Panc1 (cell line): ENCODE measurements at regions not wholly inside any gene's neighbourhood (a gene's known extent, or its start where the extent isn't known, plus 50 kb on each side); places are given as distances from the start of the nearest gene placed in this dataset.

Experiments used
- ATAC-seq: fragments of 200-7000 bp; cut with Tn5 transposase; 2 replicates; pipeline ENCODE4 v1.9.1; 2020; ENCODE audit warnings: mild to moderate bottlenecking, moderate library complexity
- BruUV-seq: library from RNA; stranded (reverse); fragments of 400-500 nt; replicated peaks from 2 replicates; lab custom pipeline; 2021; lab: Mats Ljungman, UMichigan
- CTCF ChIA-PET: fragments of 300-600 bp; sonication (Branson Sonifier 250); formaldehyde crosslinking; loops from one replicate; lab custom pipeline; 2022; ENCODE audit warnings: antibody characterized with exemption; lab: Charles Lee
- POLR2A ChIA-PET: fragments of 300-600 bp; sonication (Branson Sonifier 250); formaldehyde crosslinking; loops from one replicate; lab custom pipeline; 2022; ENCODE audit warnings: antibody characterized with exemption; lab: Charles Lee
- DNase-seq: peaks from one replicate; pipeline ENCODE4 v3.0.0-alpha.2; 2010; ENCODE audit warnings: low read depth, low spot score
- H3K27ac ChIP-seq: 2 replicates; pipeline ENCODE4 v1.5.1; 2011; ENCODE audit warnings: mild to moderate bottlenecking, low read length, inconsistent platforms
- H3K27me3 ChIP-seq: fragments of 200-500 bp; sonication (Bioruptor generic); 2 replicates; pipeline ENCODE4 v1.6.0; 2014; ENCODE audit warnings: low read length, inconsistent platforms; ENCODE audit not compliant: control insufficient read depth, insufficient read depth
- H3K36me3 ChIP-seq: fragments of 200-500 bp; sonication (Bioruptor generic); 2 replicates; pipeline ENCODE4 v1.5.1; 2014; ENCODE audit warnings: inconsistent platforms, mild to moderate bottlenecking, low read length, moderate library complexity; ENCODE audit not compliant: control insufficient read depth, insufficient read depth
- H3K4me1 ChIP-seq: 2 replicates; pipeline ENCODE4 v1.5.1; 2011; ENCODE audit warnings: inconsistent platforms, mild to moderate bottlenecking, low read length, moderate library complexity; ENCODE audit not compliant: control insufficient read depth, insufficient read depth
- H3K4me3 ChIP-seq, 2 experiments: 2 replicates each; pipeline ENCODE4 v1.5.1; 2011 to 2012; ENCODE audit warnings: low read depth in 2 of 2, low read length in 2 of 2, mild to moderate bottlenecking in 2 of 2, inconsistent platforms in 1 of 2, moderate library complexity in 1 of 2
- H3K9me3 ChIP-seq: fragments of 200-500 bp; sonication (Bioruptor generic); 2 replicates; pipeline ENCODE4 v1.5.1; 2014; ENCODE audit warnings: low read depth, mild to moderate bottlenecking, inconsistent platforms, low read length, moderate library complexity; ENCODE audit not compliant: control insufficient read depth, insufficient read depth
- POLR2AphosphoS5 ChIP-seq: IDR thresholded peaks from 2 replicates; pipeline ENCODE4 v1.6.1; 2012; ENCODE audit warnings: mild to moderate bottlenecking, low read depth, low read length, moderate library complexity
- SIN3A ChIP-seq: IDR thresholded peaks from 2 replicates; pipeline ENCODE4 v1.6.1; 2012; ENCODE audit warnings: low read depth, mild to moderate bottlenecking, low read length, moderate library complexity, borderline replicate concordance; ENCODE audit not compliant: insufficient read depth
- TCF7L2 ChIP-seq: IDR thresholded peaks from 2 replicates; pipeline ENCODE4 v1.6.1; 2011; ENCODE audit warnings: mild to moderate bottlenecking, low read depth, low read length, inconsistent platforms
- in situ Hi-C: cut with HindIII; loops from 2 replicates; pipeline ENCODE4 v1.10.0; 2016; ENCODE audit warnings: low sequenced_read_pairs, low pct_unique_long_range_greater_than_20kb
- intact Hi-C: fragments of 100-400 bp; cut with micrococcal nuclease; formaldehyde crosslinking; loops from one replicate; pipeline ENCODE4 v1.10.0; 2022; ENCODE audit not compliant: unreplicated experiment
- TF ChIP-seq, protein P1 (sequence below), 2 experiments: IDR thresholded peaks; 2 replicates each; pipeline ENCODE4 v1.6.1; 2011 to 2012; ENCODE audit warnings: low read depth in 2 of 2, control low read depth in 1 of 2, low read length in 1 of 2, mild to moderate bottlenecking in 1 of 2, moderate library complexity in 1 of 2; ENCODE audit not compliant: insufficient read depth in 1 of 2
- TF ChIP-seq, protein P2 (sequence below): fragments of 450-650 bp; IDR thresholded peaks from 2 replicates; pipeline ENCODE4 v1.5.1; 2017; ENCODE audit warnings: mild to moderate bottlenecking

DNA sequence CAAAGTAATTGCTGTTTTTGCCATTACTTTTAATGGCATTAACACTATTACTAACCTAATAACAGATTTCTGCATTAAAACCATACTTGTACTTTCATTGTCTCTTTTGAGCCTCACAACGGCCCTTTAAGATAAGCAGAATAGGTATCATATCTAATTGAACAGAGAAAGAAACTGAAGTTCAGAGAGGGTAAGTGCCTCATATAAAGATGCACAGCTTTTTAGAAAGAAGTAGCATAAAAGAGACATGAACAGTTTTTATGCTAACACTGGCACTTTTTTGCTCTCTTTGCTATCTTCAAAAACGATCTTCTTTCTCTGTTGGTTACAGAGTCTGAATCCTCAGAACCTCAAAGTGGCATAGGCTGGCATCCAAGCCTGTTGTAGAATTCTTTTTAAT, 102.9 kb upstream of the OR5AK2 start:
- no TSS peak for BruUV-seq
- Histone ChIP-seq H3K36me3 (no peaks in the 10 kb centered on the region), H3K4me1 (no peaks in the 10 kb centered on the region), H3K4me3 (no peak overlapping the region), H3K9me3 (no peaks in the 10 kb centered on the region), H3K27ac (no peak overlapping the region), H3K27me3 (no peaks in the 10 kb centered on the region)
- intact Hi-C loops: no loop called here
- ChIA-PET POLR2A (no interaction called here), CTCF (no interaction called here)
- no peak for ATAC-seq
- DNase-seq: no peak
- in situ Hi-C loops: no loop called here
- TF ChIP-seq, protein P1, sequence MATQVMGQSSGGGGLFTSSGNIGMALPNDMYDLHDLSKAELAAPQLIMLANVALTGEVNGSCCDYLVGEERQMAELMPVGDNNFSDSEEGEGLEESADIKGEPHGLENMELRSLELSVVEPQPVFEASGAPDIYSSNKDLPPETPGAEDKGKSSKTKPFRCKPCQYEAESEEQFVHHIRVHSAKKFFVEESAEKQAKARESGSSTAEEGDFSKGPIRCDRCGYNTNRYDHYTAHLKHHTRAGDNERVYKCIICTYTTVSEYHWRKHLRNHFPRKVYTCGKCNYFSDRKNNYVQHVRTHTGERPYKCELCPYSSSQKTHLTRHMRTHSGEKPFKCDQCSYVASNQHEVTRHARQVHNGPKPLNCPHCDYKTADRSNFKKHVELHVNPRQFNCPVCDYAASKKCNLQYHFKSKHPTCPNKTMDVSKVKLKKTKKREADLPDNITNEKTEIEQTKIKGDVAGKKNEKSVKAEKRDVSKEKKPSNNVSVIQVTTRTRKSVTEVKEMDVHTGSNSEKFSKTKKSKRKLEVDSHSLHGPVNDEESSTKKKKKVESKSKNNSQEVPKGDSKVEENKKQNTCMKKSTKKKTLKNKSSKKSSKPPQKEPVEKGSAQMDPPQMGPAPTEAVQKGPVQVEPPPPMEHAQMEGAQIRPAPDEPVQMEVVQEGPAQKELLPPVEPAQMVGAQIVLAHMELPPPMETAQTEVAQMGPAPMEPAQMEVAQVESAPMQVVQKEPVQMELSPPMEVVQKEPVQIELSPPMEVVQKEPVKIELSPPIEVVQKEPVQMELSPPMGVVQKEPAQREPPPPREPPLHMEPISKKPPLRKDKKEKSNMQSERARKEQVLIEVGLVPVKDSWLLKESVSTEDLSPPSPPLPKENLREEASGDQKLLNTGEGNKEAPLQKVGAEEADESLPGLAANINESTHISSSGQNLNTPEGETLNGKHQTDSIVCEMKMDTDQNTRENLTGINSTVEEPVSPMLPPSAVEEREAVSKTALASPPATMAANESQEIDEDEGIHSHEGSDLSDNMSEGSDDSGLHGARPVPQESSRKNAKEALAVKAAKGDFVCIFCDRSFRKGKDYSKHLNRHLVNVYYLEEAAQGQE (IDR thresholded peaks at IDR 0.05; ENCODE audit: insufficient read depth in 1 of 2, low read depth in 2 of 2, low read length in 1 of 2): no peak
- no peak for TF ChIP-seq SIN3A
- TF ChIP-seq, protein P2, sequence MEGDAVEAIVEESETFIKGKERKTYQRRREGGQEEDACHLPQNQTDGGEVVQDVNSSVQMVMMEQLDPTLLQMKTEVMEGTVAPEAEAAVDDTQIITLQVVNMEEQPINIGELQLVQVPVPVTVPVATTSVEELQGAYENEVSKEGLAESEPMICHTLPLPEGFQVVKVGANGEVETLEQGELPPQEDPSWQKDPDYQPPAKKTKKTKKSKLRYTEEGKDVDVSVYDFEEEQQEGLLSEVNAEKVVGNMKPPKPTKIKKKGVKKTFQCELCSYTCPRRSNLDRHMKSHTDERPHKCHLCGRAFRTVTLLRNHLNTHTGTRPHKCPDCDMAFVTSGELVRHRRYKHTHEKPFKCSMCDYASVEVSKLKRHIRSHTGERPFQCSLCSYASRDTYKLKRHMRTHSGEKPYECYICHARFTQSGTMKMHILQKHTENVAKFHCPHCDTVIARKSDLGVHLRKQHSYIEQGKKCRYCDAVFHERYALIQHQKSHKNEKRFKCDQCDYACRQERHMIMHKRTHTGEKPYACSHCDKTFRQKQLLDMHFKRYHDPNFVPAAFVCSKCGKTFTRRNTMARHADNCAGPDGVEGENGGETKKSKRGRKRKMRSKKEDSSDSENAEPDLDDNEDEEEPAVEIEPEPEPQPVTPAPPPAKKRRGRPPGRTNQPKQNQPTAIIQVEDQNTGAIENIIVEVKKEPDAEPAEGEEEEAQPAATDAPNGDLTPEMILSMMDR: no peak
- TF ChIP-seq TCF7L2: no peak
- TF ChIP-seq POLR2AphosphoS5: no peak

DNA sequence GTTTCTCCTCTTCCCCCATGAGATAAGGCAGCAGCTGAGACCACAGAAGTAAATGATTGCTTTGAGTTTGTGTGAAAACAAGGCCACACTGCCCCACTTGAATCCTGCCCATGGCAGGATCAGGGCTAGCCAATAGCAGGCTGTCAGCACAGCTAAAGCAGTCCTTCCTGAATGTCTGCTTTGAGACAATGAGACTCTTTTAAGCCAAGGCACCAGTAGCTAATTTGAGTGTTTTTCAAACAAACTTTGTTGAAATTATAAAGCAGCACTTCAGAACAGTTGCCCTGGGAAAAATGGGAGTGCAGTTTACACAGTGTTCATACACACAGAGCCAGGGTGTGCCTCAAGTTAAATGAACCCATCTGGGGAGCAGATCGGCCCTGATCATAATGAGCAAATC, 103.5 kb upstream of the OR5AK2 start:
- no peak for ATAC-seq
- Histone ChIP-seq H3K27ac (no peak overlapping the region), H3K27me3 (no peaks in the 10 kb centered on the region), H3K4me1 (no peaks in the 10 kb centered on the region), H3K9me3 (no peaks in the 10 kb centered on the region), H3K36me3 (no peaks in the 10 kb centered on the region), H3K4me3 (no peak overlapping the region)
- intact Hi-C loops: no loop called here
- no peak for DNase-seq
- no TSS peak for BruUV-seq
- POLR2A ChIA-PET: no interaction called here
- CTCF ChIA-PET: no interaction called here
- in situ Hi-C loops: no loop called here
- TF ChIP-seq SIN3A (no peak), TCF7L2 (no peak)

DNA sequence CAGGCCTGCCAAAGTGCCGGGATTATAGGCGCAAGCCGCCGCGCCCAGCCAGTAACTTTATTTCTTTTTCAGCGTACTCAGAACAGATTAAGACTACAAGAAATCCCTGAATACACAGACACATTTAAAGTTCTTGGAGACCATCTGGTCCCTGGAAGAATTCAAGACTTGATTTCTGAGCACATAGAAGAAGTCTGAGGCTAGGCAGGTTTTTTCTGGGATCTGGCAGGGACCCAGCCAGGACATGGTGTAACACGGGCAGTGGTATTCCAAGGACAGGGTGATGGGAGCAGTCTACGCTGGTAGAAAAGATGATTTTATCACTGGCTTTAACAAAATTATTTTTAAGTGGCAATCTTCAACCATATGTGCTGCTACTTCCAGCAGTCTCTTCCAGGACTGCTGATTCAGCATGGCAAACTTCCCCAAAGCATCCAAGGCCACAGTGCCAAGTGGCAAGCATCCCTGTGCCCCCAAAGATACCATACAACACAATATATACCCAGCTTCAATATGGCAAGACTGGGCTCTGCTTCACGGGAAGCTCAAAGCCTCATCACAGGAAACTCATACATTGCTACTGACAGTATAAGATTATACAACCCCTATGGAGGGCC, 105.2 kb upstream of the OR5AK2 start:
- intact Hi-C loops: no loop called here
- no peak overlapping the region for H3K4me3 ChIP-seq
- no TSS peak for BruUV-seq
- no peak for DNase-seq
- no peak for ATAC-seq
- H3K27ac ChIP-seq: no peak overlapping the region
- H3K27me3 ChIP-seq: no peaks in the 10 kb centered on the region
- in situ Hi-C loops: no loop called here
- H3K9me3 ChIP-seq: no peaks in the 10 kb centered on the region
- CTCF ChIA-PET: no interaction called here
- POLR2A ChIA-PET: no interaction called here
- H3K4me1 ChIP-seq: no peaks in the 10 kb centered on the region
- H3K36me3 ChIP-seq: no peaks in the 10 kb centered on the region
- TF ChIP-seq, protein P1 (IDR thresholded peaks at IDR 0.05; ENCODE audit: insufficient read depth in 1 of 2, low read depth in 2 of 2, low read length in 1 of 2): no peak
- no peak for TF ChIP-seq TCF7L2
- no peak for TF ChIP-seq POLR2AphosphoS5
- no peak for TF ChIP-seq SIN3A
- TF ChIP-seq, protein P2: no peak
